ENCODE measurements at regions not wholly inside any gene's neighbourhood (a gene's known extent, or its start where the extent isn't known, plus 50 kb on each side); places are given as distances from the start of the nearest gene placed in this dataset.

GRCh38 chr12:98372340-98373024 is 142.9 kb upstream of the TMPO start:
- TF ChIP-seq CTCF (IDR thresholded peaks at IDR 0.05 in 4 of 5, conservative IDR thresholded peaks at IDR 0.05 in 1 of 5) (no peak), POLR2A (IDR thresholded peaks at IDR 0.05) (no peak)
